ENCODE measurements at regions not wholly inside any gene's neighbourhood (a gene's known extent, or its start where the extent isn't known, plus 50 kb on each side); places are given as distances from the start of the nearest gene placed in this dataset.
"Not testable (repeated sequence)": the region's sequence is repeated elsewhere in the genome, so short reads cannot be mapped to it uniquely, and the experiment has no call there.

GRCh38 chr4:116619508-116619907 lies 465.9 kb downstream of the TRAM1L1 start:
- not testable (repeated sequence) for TF ChIP-seq CTCF, POLR2A (IDR thresholded peaks at IDR 0.05)

Measured in heart left ventricle (tissue), 13 donors.